ENCODE measurements at regions not wholly inside any gene's neighbourhood (a gene's known extent, or its start where the extent isn't known, plus 50 kb on each side); places are given as distances from the start of the nearest gene placed in this dataset.
"Not testable (repeated sequence)": the region's sequence is repeated elsewhere in the genome, so short reads cannot be mapped to it uniquely, and the experiment has no call there.

DNA sequence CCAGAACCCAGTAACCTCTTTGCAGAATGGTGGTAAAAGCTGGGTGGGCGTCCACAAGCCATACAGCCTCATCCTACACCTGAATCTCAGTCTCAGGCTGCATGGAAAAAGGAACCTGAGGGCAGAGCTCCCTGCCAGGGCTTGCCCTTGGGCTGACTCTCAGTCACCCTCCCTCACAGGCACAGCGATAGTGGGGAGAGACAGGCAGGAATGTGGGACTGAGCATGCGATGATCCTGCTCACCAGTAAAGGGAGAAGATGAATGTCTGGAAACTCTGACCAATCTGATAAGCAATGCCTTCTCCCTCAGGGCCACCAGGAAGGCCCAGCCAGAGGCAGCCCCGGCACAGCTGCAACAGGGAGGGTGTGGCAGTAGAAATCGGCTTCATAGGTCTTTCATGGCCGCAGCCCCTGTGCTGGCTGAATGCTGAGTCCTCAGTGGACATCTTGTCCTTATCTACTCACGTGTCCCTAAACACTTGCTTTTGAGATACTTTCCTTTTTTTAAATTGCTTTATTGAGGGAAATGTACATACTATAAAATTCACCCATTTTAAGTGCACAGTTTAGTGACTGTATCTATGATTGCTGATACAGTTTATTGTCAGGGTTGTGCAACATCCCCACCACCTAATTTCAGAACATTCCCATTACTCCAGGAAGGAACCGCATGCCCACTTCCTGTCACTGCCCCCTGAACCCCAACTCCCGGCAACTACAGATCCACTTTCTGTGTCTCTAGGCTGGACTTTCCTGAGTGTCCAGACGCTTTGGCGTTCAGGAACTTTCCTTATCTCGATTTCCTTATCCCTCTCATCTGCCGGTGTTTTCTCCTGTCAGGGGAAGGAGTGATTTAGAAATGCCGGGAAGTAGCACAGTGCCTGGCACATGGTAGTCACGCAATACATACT lies 258.1 kb downstream of the PCNX1 start:
- DNase-seq: no peak

GRCh38 chr14:71166180-71166837 lies 259.1 kb downstream of the PCNX1 start:
- DNase-seq: no peak

DNA sequence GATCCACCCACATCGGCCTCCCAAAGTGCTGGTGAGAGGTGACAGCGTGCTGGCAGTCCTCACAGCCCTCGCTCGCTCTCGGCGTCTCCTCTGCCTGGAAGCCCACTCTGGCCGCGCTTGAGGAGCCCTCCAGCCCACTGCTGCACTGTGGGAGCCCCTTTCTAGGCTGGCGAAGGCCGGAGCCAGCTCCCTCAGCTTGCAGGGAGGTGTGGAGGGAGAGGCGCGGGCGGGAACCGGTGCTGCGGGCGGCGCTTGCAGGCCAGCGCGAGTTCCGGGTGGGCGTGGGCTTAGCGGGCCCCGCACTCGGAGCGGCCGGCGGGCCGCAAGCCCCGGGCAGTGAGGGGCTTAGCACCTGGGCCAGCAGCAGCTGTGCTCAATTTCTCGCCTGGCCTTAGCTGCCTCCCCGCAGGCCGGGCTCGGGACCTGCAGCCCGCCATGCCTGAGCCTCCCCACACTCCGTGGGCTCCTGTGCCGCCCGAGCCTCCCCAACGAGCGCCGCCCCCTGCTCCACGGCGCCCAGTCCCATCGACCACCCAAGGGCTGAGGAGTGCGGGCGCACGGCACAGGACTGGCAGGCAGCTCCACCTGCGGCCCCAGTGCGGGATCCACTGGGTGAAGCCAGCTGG lies 260.2 kb downstream of the PCNX1 start:
- not testable (repeated sequence) for DNase-seq

- DNase-seq: not testable (repeated sequence)
Measured at GRCh38 chr14:71168161-71168560, 260.9 kb downstream of the PCNX1 start.

- no peak for DNase-seq
Measured at GRCh38 chr14:71168564-71169427, 261.5 kb downstream of the PCNX1 start.

GRCh38 chr14:71169861-71170260 lies 262.6 kb downstream of the PCNX1 start:
- DNase-seq: no peak

DNA sequence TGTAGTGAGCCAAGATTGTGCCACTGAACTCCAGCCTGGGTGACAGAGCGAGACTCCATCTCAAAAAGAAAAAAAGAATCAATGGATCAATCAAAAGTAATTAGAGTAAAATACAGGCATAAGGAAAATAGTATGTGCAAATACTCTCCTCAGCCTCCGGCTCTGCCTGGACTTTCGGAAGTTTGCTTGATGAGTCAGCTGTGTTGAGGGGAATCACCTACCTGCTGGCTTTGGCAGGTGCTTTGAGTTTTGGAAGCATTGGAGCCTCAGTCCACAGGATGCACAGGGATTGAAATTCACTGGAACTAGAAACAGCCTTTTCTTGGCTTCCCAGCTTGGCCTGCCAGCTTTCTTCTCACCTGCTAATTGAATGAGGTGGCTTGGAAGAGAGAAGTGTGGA lies 268.2 kb downstream of the PCNX1 start:
- no peak for DNase-seq

GRCh38 chr14:71179066-71179465 lies 271.8 kb downstream of the PCNX1 start:
- DNase-seq: no peak

GRCh38 chr14:71180397-71180796 lies 273.1 kb downstream of the PCNX1 start:
- no peak for DNase-seq

- no peak for DNase-seq
Measured at GRCh38 chr14:71181215-71182003, 274.1 kb downstream of the PCNX1 start.

- no peak for DNase-seq
Measured at GRCh38 chr14:71183876-71184689, 276.8 kb downstream of the PCNX1 start.

GRCh38 chr14:71185637-71186036 lies 278.4 kb downstream of the PCNX1 start:
- no peak for DNase-seq

- DNase-seq: no peak
Measured at GRCh38 chr14:71187633-71188356, 280.5 kb downstream of the PCNX1 start.

- DNase-seq: no peak
Measured at GRCh38 chr14:71190770-71191374, 283.6 kb downstream of the PCNX1 start.

- DNase-seq: no peak
Measured at GRCh38 chr14:71193663-71194062, 286.4 kb downstream of the PCNX1 start.

GRCh38 chr14:71194251-71194650 lies 287.0 kb downstream of the PCNX1 start:
- DNase-seq: no peak

GRCh38 chr14:71196921-71197320 lies 289.7 kb downstream of the PCNX1 start:
- no peak for DNase-seq

- DNase-seq: no peak
Measured at GRCh38 chr14:71198687-71199086, 291.4 kb downstream of the PCNX1 start.

DNA sequence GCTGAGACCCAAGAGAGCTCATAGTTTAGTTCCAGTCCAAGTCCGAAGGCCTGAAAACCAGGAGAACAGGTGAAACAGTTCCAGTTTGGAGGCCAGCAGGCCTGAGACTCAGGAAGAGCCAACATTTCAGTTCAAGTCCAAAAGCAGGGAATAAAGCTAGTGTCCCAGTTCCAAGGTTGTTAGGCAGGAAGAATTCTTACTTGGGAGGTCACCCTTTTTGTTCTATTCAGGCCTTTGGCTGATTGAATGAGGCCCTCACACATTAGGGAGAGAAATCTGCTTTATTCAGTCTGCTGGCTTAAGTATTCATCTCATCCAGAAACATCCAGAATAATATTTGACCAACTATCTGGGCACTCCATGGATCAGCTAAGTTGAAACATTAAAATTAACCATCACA lies 294.6 kb downstream of the PCNX1 start:
- DNase-seq: no peak

DNA sequence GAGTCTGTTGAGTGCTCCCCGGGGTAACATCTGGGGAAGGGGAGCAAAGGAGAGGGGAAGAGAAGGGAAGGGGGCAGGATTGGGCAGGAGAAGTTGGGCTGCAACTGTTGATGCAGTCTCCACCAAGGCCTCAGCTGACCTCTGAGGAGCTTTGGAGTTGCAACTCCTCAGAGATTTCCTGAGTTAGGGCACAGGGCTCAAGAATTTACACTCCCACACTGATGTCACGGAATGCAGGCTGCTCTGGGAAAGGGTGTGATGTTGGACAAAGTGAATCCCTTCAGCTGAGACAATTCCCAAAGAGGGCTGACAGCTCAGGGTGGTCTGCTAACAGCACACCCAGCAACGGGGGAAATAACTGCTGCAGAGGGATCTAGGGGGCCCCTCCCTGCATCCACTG lies 295.6 kb downstream of the PCNX1 start:
- no peak for DNase-seq

Data from NCI-H774 (cell line).